Smooth muscle cell of the brain vasculature (primary cell): ENCODE measurements at regions not wholly inside any gene's neighbourhood (a gene's known extent, or its start where the extent isn't known, plus 50 kb on each side); places are given as distances from the start of the nearest gene placed in this dataset.
"Not testable (repeated sequence)": the region's sequence is repeated elsewhere in the genome, so short reads cannot be mapped to it uniquely, and the experiment has no call there.

Experiments
- DNase-seq: peaks from one replicate; pipeline ENCODE4 v3.0.0-alpha.2; 2012; ENCODE audit warnings: low read depth, low spot score

DNA sequence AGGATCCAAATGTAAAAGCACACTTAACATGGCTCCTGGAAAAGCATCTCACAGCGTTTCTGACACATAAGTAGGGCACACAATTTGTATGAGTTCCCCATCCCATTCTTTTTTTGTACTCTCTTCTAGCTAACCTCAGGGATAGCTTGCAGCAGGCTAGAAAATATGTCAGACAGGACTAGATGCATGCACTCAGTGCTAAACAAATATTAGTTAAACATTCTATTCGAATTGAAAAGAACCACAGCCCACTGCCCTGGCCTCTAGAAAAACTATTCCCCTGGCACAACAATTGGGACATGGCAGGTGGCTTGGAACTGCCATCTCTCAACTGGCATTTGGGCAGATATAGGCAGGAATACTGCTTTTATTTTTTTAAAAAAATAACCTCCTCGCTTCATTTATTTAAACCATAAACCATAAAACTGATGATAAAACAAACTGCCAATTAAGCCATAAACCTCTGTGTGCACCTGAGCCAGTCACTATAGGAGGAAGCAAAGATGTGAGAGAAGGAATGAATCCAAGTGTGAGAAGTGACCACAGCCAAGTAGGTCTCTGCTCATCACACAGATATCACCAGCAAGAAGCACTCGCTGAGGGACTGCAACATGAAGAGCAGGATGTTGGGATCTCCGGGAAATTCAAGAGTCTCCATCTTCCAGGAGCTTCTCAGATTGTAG lies 394.1 kb downstream of the NEBL start:
- DNase-seq: no peak

DNA sequence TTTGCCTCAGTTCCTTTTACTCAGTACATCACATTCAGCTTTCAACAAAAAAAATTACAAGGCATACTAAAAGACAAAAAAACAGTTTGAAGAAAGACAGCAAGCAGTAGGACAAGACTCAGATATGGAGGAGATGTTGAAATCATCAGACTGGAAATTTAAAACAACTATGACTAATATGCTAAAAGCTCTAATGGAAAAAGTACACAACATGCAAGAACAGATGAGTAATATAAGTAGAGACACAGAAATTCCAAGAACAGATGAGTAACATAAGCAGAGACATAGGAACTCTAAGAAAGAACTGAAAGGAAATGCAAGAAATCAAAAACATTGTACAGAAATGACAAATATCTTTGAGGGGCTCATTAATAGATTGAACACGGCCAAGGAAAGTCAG lies 402.6 kb downstream of the NEBL start:
- DNase-seq: no peak

DNA sequence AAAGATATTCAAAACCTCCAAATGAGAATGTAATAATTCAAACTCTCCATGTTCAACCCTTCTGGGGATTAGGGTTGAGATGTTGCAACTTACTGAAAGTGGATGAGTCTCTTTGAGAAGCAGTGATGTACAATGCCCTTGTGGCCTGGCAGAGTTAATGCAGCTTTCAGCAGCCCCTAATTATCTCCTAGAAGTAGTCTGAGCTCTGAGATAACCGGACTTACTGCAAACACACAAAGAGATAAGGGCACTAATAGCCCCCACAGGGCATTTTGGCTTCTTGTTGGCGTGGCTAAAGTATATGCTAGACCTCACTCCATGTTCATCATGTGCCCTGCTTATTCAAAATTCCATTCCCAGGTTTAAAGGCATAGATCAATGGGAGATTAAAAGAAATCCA lies 404.7 kb downstream of the NEBL start:
- no peak for DNase-seq

DNA sequence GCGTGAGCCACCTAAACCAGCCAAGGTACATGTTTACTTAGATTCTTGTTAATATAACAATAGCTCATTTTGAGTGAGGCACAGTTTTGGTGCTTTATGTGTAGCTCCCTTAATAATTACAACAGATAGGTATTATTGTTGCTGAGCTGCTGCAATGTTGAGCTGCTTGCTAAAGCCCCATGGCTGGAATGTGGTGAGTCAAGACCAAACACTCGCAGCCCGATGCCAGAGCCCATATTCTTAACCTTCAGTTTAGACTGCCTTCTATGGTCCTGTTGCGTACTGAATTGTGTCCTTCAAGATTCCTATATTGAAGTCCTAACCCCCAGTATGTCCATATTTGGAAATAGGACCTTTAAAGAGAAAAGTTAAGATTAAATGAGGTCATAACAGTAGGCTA lies 407.1 kb downstream of the NEBL start:
- no peak for DNase-seq

DNA sequence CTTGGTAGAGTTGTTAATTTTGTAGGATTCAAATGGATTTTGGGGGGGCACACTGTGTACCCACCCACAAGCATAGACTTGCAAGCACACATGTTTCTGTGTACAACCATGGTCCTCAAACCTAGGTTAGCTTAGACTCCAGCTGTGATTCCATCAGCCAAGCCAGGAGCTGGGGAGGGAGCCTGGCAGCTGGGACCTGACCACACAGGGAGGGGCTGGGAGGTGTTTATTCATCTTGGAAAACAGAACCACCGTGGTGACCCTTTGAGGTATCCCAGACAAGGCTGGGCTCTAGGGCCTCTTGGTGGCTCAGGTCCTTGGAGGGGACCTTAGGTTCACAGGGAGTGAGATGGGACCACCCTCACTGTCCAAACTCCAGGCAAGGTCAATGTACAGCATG lies 410.3 kb downstream of the NEBL start:
- DNase-seq: no peak

DNA sequence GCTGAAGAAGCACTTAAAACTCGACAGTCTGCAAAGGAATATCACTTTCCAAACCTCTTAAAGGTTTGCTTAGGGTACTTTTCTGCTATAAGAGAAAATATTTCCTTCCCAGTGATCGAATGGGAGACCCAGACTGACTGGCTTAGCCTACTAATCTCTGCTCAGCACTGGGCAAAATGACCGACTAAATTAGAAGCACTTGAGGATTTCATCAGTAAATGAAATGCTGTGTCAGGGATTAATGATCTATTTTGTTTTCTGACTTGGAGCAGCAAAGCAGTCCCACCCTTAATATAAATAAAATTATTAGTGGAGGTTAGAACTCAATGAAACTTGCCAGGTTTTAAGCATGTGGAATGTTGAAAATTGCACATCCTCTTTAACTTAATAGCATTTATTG lies 411.6 kb downstream of the NEBL start:
- DNase-seq: no peak

DNA sequence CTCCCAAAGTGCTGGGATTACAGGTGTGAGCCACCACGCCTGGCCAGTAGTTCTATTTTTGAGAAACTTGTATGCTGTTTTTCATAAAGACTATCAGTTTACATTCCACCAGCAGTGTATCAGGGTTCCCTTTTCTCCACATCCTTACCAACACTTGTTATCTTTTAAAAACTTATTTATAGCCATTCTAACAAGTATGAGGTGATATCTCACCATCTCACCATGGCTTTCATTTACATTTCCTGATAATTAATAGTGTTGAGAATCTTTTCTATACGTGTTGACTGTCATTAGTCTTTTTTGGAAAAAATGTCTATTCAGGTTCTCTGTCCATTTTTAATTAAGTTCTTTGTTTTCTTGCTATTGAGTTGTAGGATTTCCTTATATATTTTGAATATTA lies 416.1 kb downstream of the NEBL start:
- no peak for DNase-seq

DNA sequence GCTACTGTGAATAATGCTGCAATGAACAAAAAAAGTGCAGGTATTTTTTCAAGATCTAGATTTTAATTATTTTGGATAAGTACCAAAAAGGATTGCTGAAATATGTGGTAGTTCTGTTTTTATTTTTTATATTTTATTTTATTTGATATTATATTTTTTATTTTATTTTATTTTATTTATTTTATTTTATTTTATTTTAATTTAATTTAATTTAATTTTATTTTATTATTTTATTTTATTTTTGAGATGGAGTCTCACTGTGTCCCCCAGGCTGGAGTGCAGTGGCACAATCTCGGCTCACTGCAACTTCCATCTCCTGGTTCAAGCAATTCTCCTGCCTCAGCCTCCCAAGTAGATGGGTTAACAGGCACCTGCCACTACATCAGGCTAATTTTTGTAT lies 416.5 kb downstream of the NEBL start:
- DNase-seq: not testable (repeated sequence)

DNA sequence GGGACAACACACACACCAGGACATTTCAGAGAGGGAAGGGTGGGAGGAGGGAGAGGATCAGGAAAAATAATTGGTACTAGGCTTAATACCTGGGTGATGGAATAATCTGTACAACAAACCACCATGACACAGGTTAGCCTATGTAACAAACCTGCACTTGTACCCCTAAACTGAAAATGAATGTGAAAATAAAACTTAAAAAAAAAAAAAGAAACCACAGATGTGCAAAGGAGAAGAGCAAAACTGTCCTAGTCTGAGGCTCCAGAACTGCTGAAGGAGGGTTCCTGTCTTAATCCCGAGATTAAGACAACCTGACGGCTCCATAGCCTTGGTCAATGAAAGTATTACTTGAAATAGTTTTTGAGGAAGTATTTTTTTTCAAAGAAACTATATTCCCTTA lies 423.0 kb downstream of the NEBL start:
- DNase-seq: no peak

DNA sequence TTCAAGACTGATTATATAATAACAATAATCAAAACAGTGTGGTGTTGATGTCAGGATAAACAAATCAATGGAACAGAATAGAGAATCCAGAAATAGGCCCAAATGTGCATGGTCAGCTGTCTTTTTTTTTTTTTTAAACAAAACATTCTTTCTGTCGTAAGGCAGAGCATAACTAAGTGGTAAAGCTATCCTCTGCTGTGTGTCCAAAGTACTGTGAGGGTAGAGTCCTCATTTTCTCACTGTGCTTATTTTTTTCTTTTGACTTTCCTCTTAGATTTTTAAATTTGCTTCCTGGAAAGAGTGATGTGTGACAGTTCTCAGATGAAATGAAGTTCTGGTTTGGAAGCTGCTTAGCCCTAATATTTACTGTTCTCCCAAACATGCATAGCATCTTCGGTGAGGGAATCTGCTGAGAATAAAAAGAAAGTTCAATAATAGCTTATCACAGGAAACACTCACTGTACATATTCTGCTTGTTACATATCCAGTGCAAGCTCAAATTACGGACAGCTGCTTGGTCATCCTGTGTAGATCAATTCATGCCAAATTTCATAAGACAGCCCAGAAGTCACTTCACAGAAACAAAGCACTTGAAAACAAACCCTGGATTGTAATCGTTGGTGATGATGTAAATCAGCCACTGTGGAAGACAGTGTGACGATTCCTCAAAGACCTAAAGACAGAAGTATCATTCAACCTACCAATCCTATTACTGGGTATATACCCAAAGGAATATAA lies 423.9 kb downstream of the NEBL start:
- no peak for DNase-seq

DNA sequence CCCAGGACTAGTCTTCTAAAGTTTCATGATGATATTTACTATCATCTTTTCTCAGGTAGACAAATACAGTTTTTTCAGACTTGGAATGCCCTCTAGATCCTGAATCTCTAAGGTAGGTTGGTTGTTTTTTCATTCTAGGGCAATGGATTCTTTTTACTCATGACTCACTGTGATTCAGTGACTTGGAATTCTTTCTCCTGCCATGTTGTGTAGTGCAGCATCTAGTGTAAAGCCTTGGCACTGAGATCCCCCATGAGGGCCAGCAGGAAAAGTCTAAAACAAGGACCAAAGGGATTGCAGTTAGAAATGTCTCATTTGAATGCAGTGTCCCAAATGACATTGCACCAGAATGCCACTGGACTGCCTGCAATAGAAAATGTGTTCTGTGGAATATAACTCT lies 430.4 kb downstream of the NEBL start:
- DNase-seq: no peak

DNA sequence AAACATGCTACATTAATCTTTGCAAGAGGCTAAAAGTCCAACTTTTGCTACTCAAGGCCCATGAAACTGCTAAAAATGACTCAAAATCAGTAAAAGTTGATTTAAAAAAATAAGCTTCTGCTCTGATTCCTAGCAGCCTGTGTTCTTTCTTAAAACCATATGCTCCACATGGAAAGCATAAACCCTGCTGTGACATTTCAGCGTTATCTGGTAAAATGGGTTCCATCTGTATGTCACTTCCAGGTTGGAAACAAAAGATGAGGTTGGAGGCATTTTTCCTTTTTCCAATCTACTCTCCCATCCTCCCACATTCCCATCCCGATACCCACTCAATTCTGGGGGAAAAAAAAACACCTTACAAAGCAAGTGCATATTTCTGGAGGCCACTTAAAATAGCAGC lies 439.5 kb downstream of the NEBL start:
- no peak for DNase-seq

DNA sequence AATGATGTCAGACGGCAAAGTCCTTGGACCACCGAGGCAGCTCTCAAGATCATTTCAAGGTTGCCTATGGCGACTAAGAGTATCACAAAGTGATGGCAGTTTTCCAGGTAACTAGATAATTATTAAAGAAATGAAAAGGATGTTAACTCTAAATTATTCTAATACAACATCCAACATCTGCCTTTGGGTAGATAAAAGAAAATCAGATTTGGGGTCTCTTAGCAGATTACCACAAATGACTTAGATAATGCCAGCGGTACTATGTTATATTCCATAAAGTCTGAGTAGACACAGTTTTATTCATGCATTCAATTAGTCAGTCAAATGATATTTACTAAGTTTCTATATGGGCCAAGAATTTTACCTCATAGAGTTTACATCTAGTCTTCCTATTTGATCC lies 441.3 kb downstream of the NEBL start:
- no peak for DNase-seq

DNA sequence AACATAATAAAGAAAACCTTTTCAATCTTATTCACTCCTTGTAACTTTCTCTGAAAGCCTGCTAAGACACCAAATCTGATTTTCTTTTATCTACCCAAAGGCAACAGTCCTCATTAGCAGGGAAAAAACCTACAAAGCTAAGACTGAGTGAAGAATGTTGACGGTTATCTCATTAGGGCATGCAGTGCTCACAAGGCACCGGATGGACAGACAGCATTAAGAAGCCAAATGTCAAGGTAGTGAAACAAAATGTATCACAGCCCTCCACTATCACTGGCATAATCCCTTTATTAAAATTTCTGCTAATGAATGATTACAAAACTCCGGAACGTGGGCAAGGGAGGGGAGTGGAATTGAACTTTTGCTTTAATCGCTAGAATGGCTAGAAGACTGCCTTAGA lies 442.8 kb downstream of the NEBL start:
- no peak for DNase-seq

DNA sequence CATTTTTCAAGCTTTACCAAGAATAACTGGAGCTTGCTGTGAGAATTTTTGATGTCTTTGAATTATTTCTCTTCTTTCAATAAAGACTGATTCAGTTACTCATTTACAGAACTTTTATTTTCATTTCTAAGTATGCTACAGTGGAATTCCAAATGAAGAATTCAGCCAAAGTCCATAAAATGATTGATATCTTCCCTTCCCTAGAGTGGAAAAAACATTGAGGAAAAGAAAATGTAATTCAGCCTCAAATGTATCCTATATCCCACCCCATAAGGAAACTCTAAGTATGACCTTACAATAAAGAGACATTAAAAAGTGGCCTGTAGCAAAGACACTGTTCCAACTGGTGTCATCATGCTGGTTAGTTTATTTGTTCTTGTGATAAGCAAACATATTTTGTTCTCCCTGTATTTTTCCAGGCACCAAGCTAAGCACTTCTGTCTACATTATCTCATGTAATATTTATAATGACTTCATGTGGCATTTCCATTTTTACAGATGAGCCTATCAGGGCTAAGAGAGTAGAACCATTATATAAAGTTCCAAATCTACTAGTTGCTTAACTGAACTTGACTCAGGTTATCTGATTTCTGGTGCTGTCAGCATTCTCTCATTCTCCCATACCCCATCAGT lies 450.4 kb downstream of the NEBL start:
- DNase-seq: no peak

DNA sequence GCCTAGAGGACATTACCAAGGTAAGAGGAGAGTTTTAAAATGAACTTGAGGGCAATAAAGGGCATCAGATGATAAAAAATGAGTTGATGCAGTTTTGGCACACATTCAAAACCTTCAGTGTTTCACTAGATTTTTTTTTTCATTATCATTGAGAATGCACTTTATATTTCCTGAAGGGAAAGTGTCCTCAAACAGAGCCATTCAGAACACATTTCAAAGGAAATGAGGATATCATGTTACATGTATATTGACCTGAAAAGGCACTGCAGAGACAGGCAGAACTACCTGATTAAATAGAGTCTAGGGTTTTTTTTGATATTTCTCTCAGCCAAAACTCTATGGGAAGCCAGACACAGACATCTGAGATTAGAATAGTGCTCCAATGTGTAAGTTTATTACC lies 454.0 kb downstream of the NEBL start:
- DNase-seq: no peak

DNA sequence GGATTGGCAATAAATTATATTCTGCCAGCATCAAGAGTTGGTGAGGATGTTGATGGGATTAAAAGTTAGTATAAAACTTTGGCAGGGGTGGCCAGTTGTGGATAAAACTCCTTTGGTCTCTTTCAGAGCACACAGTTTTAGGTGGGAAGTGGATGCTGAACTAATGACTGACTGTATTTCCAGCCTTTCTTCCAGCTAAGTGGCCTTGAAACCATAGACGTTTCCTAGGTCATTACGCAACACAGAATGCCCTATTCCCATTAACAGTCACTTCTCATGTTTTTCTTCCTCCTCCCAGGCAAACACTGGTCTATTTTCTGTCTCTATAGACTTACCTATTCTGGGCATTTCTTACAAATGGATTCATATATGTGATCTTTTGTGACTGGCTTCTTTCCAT lies 467.4 kb downstream of the NEBL start:
- DNase-seq: no peak

DNA sequence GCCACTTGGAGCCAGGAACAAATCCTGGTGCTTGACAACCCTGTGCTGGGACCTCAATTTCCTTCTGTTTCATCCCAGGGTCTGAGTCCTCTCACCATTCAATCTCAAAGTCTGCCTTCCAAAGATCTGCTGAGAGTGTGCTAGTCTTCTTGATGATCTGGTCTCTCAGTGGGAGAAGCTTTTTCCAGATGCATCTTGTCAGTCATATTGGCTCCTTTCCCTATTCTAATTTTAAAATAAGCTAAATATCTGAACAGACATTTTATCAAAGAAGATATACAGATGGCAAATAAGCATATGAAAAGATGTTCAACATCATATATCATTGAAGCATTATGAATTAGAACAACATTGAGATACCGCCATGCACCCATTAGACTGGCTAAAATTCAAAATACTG lies 469.3 kb downstream of the NEBL start:
- DNase-seq: no peak

DNA sequence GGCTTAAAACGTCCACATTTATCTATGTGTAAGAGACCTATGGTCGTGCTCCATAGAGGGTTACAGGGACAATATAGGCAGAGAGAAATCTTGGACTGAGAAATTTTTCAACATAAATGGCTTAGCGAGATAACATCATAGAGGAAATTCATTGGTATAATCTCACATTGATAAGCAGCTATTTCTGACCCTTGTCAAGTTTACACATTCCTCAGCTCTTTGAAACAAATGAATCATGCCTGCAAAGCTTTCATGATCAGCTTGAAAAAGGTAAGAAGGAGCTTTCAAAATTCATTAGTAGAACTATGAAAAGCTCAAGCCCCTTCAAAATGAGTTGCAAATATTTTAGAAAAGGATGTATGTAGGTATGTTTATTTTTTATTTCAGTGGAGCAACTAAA lies 478.8 kb downstream of the NEBL start:
- no peak for DNase-seq

DNA sequence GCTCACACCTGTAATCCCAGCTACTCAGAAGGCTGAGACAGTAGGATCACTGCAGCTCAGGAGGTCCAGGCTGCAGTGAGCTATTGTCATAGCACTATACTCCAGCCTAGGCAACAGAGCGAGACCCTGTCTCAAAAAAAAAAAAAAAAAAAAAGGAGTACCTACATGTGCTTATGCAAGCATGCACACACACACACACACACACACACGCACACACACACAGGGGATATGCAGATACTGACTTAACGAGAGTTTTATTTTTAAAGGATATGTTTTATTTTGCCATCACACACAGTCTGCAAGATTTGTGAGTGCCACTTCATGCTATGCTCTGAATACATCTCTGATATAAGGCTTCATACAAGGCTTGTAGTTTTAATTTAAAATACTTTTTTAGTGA lies 479.3 kb downstream of the NEBL start:
- DNase-seq: no peak

DNA sequence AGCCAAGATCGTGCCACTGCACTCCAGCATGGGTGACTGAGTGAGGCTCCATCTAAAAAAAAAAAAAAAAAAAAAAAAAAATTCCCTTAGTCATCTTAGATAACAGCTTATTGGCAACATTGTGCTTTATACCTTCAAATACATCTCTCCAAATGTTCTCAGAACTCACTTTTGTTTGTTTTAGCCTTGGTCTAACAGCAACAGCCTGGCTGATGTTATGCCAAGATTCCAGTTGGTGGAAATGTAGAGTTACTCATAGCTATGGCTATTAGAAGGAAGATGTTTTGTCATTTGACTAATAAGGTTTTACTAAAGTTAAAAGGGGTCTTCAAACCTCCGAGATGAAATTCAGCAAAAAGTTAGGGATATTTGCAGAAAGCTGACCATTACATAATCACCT lies 481.4 kb downstream of the NEBL start:
- DNase-seq: no peak

DNA sequence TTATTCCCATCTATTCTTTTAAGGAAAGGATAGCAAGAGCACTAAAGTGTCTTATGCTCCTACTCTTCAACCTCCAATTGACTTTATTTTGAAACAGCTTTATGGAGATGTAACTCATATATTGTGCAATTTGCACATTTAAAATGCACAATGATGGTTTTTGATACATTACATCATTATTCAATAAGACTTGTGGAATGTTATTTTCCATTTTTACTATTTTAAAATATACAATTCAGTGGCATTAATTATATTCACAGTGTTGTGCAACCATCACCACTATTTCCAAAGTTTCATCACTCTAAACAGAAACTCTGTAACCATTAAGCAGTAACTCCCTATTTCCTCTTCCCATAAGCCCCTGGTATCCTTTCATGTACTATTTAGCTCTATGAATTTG lies 489.8 kb downstream of the NEBL start:
- no peak for DNase-seq
